SH-SY5Y (cell line): ENCODE measurements at regions not wholly inside any gene's neighbourhood (a gene's known extent, or its start where the extent isn't known, plus 50 kb on each side); places are given as distances from the start of the nearest gene placed in this dataset.

Experiments
- GATA2 ChIP-seq: IDR thresholded peaks from 2 replicates; pipeline ENCODE4 v1.6.1; 2011; ENCODE audit warnings: mild to moderate bottlenecking, low read depth, low read length
- GATA3 ChIP-seq: IDR thresholded peaks from 2 replicates; pipeline ENCODE4 v1.6.1; 2011; ENCODE audit warnings: low read depth, mild to moderate bottlenecking, low read length, moderate library complexity

DNA sequence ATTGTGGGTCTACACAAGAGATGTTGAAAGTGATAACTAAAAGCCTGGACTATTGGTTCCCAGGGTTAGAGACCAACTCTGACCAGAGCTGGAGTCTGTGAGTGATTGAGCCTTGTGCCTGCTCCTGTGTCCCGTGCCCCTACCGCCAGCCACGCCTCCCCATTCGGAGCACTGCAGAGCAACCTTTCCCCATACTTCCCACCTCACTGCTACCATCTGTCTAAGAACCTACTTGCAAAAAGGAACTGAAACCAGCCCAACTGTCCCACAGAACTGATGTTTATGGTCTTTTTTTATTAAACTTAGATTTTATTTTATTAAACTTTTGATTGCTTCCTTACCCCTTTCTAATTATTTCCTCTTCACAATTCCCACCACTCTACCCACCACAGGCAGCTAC, 300.3 kb upstream of the MGAT5 start:
- TF ChIP-seq GATA3 (no peak), GATA2 (no peak)
